ENCODE measurements at regions not wholly inside any gene's neighbourhood (a gene's known extent, or its start where the extent isn't known, plus 50 kb on each side); places are given as distances from the start of the nearest gene placed in this dataset.
A peak's percentile ranks its signal among the peaks of the same experiment; 100 is the strongest.
"Not testable (repeated sequence)": the region's sequence is repeated elsewhere in the genome, so short reads cannot be mapped to it uniquely, and the experiment has no call there.

GRCh38 chr6:55064711-55065420 lies 109.4 kb upstream of the HCRTR2 start:
- peak; percentile 71 to 77 for DNase-seq

DNA sequence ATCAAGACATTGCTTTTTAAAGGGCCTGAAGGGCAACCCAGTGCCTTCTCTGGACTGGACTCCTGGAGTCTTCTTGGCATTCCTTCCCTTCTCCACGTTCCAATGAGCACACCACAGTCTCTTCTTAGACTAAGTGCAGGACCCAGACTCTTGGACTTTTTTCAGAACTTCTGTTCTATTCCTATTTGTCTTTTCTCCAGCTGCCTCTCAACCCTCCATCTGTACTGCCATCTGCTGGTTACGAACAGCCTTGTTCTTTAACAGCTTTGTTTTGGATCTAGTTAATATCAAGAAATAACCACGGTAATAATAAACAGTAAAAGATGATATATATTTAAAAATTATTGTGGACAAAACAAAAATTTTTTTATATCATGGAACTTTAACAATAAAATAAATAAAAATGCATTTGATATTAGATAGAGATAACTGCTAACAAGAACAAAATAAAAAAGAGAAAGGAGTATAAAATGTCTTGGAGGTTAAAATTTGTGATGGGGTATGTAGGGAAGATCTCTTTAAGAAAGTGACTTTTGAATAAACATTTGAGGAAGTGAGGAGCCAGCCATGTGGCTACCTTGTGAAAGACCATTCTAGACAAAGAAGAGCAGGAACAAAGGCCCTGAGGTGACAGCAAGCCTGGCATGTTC lies 105.1 kb upstream of the HCRTR2 start:
- peak; percentile 55 to 58 for DNase-seq

DNA sequence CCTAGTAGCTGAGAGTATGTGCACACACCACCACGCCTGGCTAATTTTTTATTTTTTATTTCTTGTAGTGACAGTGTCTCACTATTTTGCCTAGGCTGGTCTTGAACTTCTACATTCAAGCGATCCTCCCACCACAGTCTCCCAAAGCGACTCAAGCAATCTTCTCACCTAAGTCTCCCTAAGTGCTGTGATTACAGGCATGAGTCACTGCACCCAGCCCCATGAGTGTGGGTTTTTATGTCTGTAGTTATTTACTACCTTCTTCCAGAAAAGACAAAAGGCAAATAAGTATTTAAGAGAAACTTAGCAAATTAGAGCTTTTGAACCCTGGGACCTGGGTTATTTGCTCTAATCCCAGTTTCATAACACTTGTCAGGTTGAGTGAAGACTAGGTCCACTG lies 92.3 kb upstream of the HCRTR2 start:
- no peak for DNase-seq

- DNase-seq = not testable (repeated sequence)
Measured at GRCh38 chr6:55088011-55088410, 86.3 kb upstream of the HCRTR2 start.

- no peak for DNase-seq
Measured at GRCh38 chr6:55088902-55089301, 85.4 kb upstream of the HCRTR2 start.

DNA sequence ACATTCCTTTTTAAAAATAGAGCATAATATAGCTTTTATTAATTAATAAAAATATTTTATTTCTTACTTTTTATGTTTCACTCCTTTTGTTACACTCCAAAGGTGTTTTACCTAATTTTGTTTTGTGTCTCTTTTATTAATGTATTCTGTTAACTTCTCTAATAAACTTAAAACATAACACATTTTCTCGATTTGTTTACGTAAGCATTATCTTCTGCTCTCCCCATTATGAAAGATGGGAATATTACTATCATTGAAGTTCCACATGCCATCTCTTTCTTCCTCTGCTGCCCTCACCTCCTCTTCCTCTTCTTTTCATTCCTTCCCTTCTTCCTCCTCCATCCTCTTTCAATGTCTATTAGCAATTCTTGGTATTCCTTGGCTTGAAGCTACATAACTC lies 85.0 kb upstream of the HCRTR2 start:
- DNase-seq = no peak

DNA sequence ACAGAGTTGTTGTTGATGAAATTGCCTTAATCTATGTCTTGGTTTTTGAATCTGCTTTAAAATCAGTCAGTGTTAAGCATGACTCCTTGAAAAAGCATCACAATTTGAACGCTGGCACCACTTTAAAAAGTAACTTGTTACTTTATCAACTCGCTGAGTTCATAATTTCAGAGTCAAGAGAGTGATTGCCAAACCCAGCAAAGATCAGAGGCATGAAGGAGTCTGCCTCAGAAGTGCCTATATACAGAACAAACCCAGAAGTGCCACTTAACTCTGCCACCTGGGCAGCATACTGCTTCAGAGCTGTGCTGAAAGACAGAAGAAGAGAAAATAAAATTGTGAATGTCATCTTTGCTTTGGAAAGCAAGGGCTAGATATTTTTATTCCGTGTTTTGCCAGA lies 73.6 kb upstream of the HCRTR2 start:
- DNase-seq = no peak

GRCh38 chr6:55101157-55101556 lies 73.2 kb upstream of the HCRTR2 start:
- DNase-seq = no peak

GRCh38 chr6:55108134-55109130 lies 65.9 kb upstream of the HCRTR2 start:
- no peak for DNase-seq

DNA sequence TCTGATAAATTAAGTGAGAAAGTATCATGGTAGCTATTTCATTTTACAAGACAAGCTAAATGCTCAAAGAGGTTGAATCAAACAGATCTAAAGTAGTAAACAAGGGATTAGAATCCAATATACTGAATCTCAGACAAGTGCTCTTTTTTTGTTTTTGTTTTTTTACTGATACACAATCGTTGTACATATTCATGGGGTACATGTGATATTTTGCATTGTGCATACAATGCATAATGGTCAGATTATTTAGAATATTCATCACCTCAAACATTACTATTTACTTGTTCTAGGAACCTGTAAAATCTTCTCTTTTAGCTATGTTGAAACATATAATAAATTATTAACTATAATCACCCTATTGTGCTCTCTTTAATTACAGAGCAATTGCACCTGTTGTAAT lies 57.0 kb upstream of the HCRTR2 start:
- no peak for DNase-seq

DNA sequence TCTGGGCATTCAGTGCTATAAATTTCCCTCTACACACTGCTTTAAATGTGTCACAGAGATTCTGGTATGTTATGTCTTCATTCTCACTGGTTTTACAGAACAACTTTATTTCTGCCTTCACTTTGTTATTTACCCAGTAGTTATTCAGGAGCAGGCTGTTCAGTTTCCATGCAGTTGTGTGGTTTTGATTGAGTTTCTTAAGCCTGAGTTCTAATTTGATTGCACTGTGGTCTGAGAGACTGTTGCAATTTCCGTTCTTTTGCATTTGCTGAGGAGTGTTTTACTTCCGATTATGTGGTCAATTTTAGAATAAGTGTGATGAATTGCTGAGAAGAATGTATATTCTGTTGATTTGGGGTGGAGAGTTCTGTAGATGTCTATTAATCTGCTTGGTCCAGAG lies 50.1 kb upstream of the HCRTR2 start:
- not testable (repeated sequence) for DNase-seq

Measured in inflammatory macrophage (primary cell).